ENCODE measurements at regions not wholly inside any gene's neighbourhood (a gene's known extent, or its start where the extent isn't known, plus 50 kb on each side); places are given as distances from the start of the nearest gene placed in this dataset.

DNA sequence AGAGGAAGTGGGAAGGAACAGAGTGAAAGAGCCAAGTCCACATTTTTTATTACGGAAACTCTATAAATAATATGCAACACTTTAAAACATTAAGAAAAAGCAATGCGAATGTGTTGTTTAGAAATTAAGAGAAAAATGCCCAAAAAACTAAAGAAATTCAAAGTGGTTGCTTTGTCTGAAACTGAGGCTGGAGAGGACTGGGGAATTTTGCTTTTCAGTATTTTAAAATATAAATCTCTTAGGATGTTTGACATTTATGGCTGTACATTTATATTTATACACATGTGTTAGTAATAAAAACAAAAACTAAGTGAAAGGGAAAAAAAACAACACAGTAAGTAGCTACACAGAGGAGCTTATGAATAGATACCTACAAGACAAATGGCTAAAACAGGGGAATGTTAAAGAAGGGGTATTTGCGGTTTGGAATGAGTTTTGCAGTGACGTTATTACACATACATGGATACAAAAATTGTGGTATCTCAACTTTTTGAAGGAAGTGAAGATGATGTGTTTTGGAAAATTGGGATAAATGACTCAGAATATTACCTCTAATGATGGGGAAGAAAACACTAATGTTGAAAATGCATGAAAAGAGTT lies 97.0 kb upstream of the DRD2 start (continued):
- TF ChIP-seq, protein P1, sequence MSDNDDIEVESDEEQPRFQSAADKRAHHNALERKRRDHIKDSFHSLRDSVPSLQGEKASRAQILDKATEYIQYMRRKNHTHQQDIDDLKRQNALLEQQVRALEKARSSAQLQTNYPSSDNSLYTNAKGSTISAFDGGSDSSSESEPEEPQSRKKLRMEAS (CRISPR knock-in tag; IDR thresholded peaks at IDR 0.05) = no peak
- TF ChIP-seq NR3C1 (CRISPR knock-in tag; conservative IDR thresholded peaks at IDR 0.05; ENCODE audit: low read depth) (no peak), ZNF232 (CRISPR knock-in tag; IDR thresholded peaks at IDR 0.05) (no peak)
- TF ChIP-seq, protein P2, sequence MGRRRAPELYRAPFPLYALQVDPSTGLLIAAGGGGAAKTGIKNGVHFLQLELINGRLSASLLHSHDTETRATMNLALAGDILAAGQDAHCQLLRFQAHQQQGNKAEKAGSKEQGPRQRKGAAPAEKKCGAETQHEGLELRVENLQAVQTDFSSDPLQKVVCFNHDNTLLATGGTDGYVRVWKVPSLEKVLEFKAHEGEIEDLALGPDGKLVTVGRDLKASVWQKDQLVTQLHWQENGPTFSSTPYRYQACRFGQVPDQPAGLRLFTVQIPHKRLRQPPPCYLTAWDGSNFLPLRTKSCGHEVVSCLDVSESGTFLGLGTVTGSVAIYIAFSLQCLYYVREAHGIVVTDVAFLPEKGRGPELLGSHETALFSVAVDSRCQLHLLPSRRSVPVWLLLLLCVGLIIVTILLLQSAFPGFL (CRISPR knock-in tag; IDR thresholded peaks at IDR 0.05; ENCODE audit: borderline replicate concordance) = no peak

DNA sequence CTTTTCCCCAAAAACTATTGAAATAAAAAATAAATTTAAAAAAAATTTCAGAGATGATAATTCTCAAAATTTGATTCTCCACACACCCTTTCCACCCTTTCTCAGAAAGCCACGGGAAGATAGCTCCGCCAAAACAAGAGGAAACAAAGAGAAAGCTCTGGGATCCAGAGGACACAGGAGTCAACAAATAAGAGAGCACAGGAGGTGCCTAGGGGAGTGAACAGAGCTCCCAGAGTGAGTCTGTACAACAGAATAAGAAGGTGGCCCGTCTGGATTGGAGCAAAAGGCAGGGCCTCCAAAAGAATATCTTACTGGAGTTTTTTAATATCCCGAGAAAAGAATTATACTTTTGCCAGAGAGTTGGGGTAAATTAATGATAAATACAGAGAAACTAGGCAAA lies 96.3 kb upstream of the DRD2 start:
- H3K4me3 Mint-ChIP-seq = no peak overlapping the region
- peaks cover 18% of the 10 kb centered on the region for H3K4me1 Mint-ChIP-seq
- H3K36me3 Mint-ChIP-seq = no peaks in the 10 kb centered on the region
- CTCF ChIA-PET = interaction anchor here (0.7 to 1.8 kb wide), 4 partner anchors 18 to 282 kb away, joined by 3 to 7 read pairs (median 4); no protein-coding TSS in a partner anchor
- no peaks in the 10 kb centered on the region for H3K9me3 Mint-ChIP-seq
- TF ChIP-seq GABPB1 (CRISPR knock-in tag; IDR thresholded peaks at IDR 0.05) (no peak), NR1H2 (CRISPR knock-in tag; IDR thresholded peaks at IDR 0.05) (no peak), ZNF121 (CRISPR knock-in tag; IDR thresholded peaks at IDR 0.05) (no peak), ZNF416 (CRISPR knock-in tag; IDR thresholded peaks at IDR 0.05) (no peak), ZNF396 (CRISPR knock-in tag; IDR thresholded peaks at IDR 0.05; ENCODE audit: borderline replicate concordance) (no peak), EMX1 (CRISPR knock-in tag; IDR thresholded peaks at IDR 0.05) (no peak)
- TF ChIP-seq, protein P2 (CRISPR knock-in tag; IDR thresholded peaks at IDR 0.05; ENCODE audit: borderline replicate concordance) = no peak
- TF ChIP-seq, protein P3, sequence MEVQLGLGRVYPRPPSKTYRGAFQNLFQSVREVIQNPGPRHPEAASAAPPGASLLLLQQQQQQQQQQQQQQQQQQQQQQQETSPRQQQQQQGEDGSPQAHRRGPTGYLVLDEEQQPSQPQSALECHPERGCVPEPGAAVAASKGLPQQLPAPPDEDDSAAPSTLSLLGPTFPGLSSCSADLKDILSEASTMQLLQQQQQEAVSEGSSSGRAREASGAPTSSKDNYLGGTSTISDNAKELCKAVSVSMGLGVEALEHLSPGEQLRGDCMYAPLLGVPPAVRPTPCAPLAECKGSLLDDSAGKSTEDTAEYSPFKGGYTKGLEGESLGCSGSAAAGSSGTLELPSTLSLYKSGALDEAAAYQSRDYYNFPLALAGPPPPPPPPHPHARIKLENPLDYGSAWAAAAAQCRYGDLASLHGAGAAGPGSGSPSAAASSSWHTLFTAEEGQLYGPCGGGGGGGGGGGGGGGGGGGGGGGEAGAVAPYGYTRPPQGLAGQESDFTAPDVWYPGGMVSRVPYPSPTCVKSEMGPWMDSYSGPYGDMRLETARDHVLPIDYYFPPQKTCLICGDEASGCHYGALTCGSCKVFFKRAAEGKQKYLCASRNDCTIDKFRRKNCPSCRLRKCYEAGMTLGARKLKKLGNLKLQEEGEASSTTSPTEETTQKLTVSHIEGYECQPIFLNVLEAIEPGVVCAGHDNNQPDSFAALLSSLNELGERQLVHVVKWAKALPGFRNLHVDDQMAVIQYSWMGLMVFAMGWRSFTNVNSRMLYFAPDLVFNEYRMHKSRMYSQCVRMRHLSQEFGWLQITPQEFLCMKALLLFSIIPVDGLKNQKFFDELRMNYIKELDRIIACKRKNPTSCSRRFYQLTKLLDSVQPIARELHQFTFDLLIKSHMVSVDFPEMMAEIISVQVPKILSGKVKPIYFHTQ (CRISPR knock-in tag; IDR thresholded peaks at IDR 0.05) = no peak
- TF ChIP-seq, protein P1 (CRISPR knock-in tag; IDR thresholded peaks at IDR 0.05) = no peak
- TF ChIP-seq, protein P4, sequence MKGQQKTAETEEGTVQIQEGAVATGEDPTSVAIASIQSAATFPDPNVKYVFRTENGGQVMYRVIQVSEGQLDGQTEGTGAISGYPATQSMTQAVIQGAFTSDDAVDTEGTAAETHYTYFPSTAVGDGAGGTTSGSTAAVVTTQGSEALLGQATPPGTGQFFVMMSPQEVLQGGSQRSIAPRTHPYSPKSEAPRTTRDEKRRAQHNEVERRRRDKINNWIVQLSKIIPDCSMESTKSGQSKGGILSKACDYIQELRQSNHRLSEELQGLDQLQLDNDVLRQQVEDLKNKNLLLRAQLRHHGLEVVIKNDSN (CRISPR knock-in tag; IDR thresholded peaks at IDR 0.05) = no peak
- TF ChIP-seq, protein P5, sequence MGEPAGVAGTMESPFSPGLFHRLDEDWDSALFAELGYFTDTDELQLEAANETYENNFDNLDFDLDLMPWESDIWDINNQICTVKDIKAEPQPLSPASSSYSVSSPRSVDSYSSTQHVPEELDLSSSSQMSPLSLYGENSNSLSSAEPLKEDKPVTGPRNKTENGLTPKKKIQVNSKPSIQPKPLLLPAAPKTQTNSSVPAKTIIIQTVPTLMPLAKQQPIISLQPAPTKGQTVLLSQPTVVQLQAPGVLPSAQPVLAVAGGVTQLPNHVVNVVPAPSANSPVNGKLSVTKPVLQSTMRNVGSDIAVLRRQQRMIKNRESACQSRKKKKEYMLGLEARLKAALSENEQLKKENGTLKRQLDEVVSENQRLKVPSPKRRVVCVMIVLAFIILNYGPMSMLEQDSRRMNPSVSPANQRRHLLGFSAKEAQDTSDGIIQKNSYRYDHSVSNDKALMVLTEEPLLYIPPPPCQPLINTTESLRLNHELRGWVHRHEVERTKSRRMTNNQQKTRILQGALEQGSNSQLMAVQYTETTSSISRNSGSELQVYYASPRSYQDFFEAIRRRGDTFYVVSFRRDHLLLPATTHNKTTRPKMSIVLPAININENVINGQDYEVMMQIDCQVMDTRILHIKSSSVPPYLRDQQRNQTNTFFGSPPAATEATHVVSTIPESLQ (CRISPR knock-in tag; IDR thresholded peaks at IDR 0.05) = no peak
- ATAC-seq = peak; percentile 69
- POLR2A ChIA-PET = interaction anchor here (1.4 kb wide), 1 partner anchor 20 kb away, joined by 3 read pairs; no protein-coding TSS in a partner anchor
- H3K27me3 Mint-ChIP-seq (ENCODE audit: low read depth) = no peaks in the 10 kb centered on the region
- H3K27ac Mint-ChIP-seq = no peak overlapping the region
- no peak for DNase-seq (ENCODE audit: low spot score)

DNA sequence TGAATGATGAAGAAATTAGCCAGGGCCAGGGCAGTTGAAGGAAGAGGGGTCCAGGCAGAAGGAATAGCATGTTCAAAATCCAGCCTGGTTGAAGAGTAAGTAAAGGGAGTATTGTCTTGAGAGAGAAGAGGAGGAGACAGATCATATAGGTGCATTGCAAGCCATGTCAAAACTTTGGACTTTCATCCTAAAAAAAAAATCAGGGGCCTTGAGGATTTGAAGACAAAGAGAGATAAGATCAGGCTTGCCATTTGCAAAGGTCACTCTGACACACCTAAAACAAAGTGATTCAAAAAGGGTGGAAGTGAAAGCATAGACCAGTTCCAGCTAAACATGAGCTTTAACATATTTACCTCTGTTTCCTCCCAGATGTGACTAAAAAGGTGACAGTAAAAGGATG lies 95.7 kb upstream of the DRD2 start:
- ChIA-PET POLR2A (interaction anchor here (1.4 kb wide), 1 partner anchor 19 kb away, joined by 3 read pairs; no protein-coding TSS in a partner anchor), CTCF (interaction anchor here (0.7 to 1.8 kb wide), 4 partner anchors 17 to 281 kb away, joined by 3 to 7 read pairs (median 4); no protein-coding TSS in a partner anchor)
- H3K9me3 Mint-ChIP-seq = no peaks in the 10 kb centered on the region
- peak overlapping the region; percentile 10; the same call in 1 of the 2 replicates for H3K27ac Mint-ChIP-seq
- no peak overlapping the region for H3K4me3 Mint-ChIP-seq
- ATAC-seq = no peak
- H3K4me1 Mint-ChIP-seq = peaks cover 18% of the 10 kb centered on the region
- no peaks in the 10 kb centered on the region for H3K27me3 Mint-ChIP-seq (ENCODE audit: low read depth)
- DNase-seq (ENCODE audit: low spot score) = no peak
- no peaks in the 10 kb centered on the region for H3K36me3 Mint-ChIP-seq
- TF ChIP-seq, protein P6, sequence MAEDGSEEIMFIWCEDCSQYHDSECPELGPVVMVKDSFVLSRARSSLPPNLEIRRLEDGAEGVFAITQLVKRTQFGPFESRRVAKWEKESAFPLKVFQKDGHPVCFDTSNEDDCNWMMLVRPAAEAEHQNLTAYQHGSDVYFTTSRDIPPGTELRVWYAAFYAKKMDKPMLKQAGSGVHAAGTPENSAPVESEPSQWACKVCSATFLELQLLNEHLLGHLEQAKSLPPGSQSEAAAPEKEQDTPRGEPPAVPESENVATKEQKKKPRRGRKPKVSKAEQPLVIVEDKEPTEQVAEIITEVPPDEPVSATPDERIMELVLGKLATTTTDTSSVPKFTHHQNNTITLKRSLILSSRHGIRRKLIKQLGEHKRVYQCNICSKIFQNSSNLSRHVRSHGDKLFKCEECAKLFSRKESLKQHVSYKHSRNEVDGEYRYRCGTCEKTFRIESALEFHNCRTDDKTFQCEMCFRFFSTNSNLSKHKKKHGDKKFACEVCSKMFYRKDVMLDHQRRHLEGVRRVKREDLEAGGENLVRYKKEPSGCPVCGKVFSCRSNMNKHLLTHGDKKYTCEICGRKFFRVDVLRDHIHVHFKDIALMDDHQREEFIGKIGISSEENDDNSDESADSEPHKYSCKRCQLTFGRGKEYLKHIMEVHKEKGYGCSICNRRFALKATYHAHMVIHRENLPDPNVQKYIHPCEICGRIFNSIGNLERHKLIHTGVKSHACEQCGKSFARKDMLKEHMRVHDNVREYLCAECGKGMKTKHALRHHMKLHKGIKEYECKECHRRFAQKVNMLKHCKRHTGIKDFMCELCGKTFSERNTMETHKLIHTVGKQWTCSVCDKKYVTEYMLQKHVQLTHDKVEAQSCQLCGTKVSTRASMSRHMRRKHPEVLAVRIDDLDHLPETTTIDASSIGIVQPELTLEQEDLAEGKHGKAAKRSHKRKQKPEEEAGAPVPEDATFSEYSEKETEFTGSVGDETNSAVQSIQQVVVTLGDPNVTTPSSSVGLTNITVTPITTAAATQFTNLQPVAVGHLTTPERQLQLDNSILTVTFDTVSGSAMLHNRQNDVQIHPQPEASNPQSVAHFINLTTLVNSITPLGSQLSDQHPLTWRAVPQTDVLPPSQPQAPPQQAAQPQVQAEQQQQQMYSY (CRISPR knock-in tag; IDR thresholded peaks at IDR 0.05) = no peak
- no peak for TF ChIP-seq ZNF232 (CRISPR knock-in tag; IDR thresholded peaks at IDR 0.05)
- TF ChIP-seq, protein P7, sequence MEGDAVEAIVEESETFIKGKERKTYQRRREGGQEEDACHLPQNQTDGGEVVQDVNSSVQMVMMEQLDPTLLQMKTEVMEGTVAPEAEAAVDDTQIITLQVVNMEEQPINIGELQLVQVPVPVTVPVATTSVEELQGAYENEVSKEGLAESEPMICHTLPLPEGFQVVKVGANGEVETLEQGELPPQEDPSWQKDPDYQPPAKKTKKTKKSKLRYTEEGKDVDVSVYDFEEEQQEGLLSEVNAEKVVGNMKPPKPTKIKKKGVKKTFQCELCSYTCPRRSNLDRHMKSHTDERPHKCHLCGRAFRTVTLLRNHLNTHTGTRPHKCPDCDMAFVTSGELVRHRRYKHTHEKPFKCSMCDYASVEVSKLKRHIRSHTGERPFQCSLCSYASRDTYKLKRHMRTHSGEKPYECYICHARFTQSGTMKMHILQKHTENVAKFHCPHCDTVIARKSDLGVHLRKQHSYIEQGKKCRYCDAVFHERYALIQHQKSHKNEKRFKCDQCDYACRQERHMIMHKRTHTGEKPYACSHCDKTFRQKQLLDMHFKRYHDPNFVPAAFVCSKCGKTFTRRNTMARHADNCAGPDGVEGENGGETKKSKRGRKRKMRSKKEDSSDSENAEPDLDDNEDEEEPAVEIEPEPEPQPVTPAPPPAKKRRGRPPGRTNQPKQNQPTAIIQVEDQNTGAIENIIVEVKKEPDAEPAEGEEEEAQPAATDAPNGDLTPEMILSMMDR (IDR thresholded peaks at IDR 0.05) = no peak
